MCF 10A (cell line): ENCODE measurements at regions not wholly inside any gene's neighbourhood (a gene's known extent, or its start where the extent isn't known, plus 50 kb on each side); places are given as distances from the start of the nearest gene placed in this dataset.

Experiments
- BruUV-seq: library from RNA; stranded (reverse); fragments of 400-500 nt; replicated peaks from 2 replicates; lab custom pipeline; 2021; lab: Mats Ljungman, UMichigan
- CTCF ChIA-PET: fragments of 300-600 bp; sonication (Branson Sonifier 250); formaldehyde crosslinking; extraction: SDS; loops from one replicate; lab custom pipeline; 2021; ENCODE audit warnings: antibody characterized with exemption, inconsistent platforms; lab: Yijun Ruan, JAX
- POLR2A ChIA-PET: fragments of 300-600, 350-650 bp; sonication (Branson Sonifier 250); formaldehyde crosslinking; extraction: SDS; loops from one replicate; lab custom pipeline; 2020; ENCODE audit warnings: antibody characterized with exemption, inconsistent platforms; lab: Yijun Ruan, JAX
- DNase-seq: peaks from one replicate; pipeline ENCODE4 v3.0.0-alpha.2; 2018; ENCODE audit not compliant: unreplicated experiment
- H3K27ac Mint-ChIP-seq: one replicate; pipeline ENCODE4 v1.8.0; 2022; ENCODE audit warnings: mild to moderate bottlenecking, low read depth, mixed read lengths; ENCODE audit not compliant: unreplicated experiment
- H3K27me3 Mint-ChIP-seq: one replicate; pipeline ENCODE4 v1.8.0; 2022; ENCODE audit warnings: mixed read lengths; ENCODE audit not compliant: insufficient read depth, unreplicated experiment
- H3K36me3 Mint-ChIP-seq: one replicate; pipeline ENCODE4 v1.8.0; 2022; ENCODE audit warnings: mild to moderate bottlenecking, moderate library complexity, mixed read lengths; ENCODE audit not compliant: insufficient read depth, unreplicated experiment
- H3K4me1 Mint-ChIP-seq: one replicate; pipeline ENCODE4 v1.8.0; 2022; ENCODE audit warnings: mixed read lengths; ENCODE audit not compliant: insufficient read depth, unreplicated experiment
- H3K4me3 Mint-ChIP-seq: one replicate; pipeline ENCODE4 v1.8.0; 2022; ENCODE audit warnings: mild to moderate bottlenecking, moderate library complexity, mixed read lengths; ENCODE audit not compliant: unreplicated experiment
- H3K9me3 Mint-ChIP-seq: one replicate; pipeline ENCODE4 v1.8.0; 2022; ENCODE audit warnings: mixed read lengths; ENCODE audit not compliant: unreplicated experiment
- CTCF ChIP-seq: fragments of 200-600 bp; IDR thresholded peaks from one replicate; pipeline ENCODE4 v1.8.0; 2022; ENCODE audit warnings: antibody characterized with exemption, mild to moderate bottlenecking; ENCODE audit not compliant: unreplicated experiment
- intact Hi-C: fragments of 100-400 bp; cut with micrococcal nuclease; formaldehyde crosslinking; loops from 2 replicates; pipeline ENCODE4 v1.14.1; 2022

DNA sequence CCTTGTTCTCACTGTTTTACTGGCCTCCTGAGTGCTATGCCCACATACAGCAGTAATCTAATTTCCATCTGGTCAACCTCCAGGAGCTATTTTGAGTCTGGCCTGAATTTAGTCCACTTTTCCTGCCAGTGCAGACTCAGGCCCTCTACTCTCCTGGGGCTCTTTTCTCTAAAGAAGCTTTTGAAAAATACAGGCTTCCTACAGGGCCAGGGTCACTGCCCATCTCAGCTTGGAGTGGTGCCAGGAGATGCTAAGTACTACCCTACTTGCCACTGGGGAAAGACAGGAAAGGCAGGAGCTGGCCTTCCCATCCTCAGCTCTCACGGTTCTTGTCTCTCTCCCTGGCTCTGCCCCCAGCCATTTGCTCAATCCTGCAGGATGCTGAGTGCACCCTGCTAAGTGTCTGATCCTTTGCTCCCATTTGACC is 101.7 kb upstream of the SERP2 start:
- no peak for DNase-seq
- H3K4me3 Mint-ChIP-seq, result no peak overlapping the region
- intact Hi-C loops, result no loop called here
- no peak for TF ChIP-seq CTCF
- H3K9me3 Mint-ChIP-seq, result no peaks in the 10 kb centered on the region
- BruUV-seq, result no TSS peak
- H3K27ac Mint-ChIP-seq, result peak overlapping the region; percentile 97
- no peaks in the 10 kb centered on the region for H3K27me3 Mint-ChIP-seq
- POLR2A ChIA-PET, result interaction anchor here (1.8 to 4.9 kb wide), 5 partner anchors 28 to 163 kb away, joined by 7 to 82 read pairs (median 14); no protein-coding TSS in a partner anchor
- CTCF ChIA-PET, result interaction anchor here (0.6 to 1.3 kb wide), 2 partner anchors 9 to 19 kb away, joined by 3 to 7 read pairs; no protein-coding TSS in a partner anchor
- H3K36me3 Mint-ChIP-seq, result peaks cover 12% of the 10 kb centered on the region
- H3K4me1 Mint-ChIP-seq, result peaks cover 62% of the 10 kb centered on the region

DNA sequence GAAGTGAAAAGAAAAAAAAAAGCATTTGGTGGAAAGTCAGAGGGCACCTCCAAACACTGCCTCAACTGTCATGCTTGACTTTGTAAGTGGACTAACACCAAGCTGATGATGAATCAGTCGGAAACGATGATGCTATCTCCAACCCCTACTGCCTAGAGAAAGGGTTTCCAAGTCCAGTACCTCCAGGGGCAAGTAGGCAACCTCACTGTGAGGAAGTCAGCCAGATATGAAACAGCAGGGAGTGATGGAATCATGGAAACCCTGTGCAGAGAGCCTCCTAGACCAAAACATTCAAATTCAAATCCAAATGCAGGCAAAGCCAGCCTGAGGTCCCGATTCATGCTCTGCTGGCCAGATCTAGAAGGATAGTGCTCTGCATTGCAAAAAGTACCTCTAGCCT is 100.9 kb upstream of the SERP2 start:
- intact Hi-C loops, result no loop called here
- no peaks in the 10 kb centered on the region for H3K27me3 Mint-ChIP-seq
- POLR2A ChIA-PET, result interaction anchor here (0.6 to 4.9 kb wide), 4 partner anchors 36 to 166 kb away, joined by 3 to 82 read pairs (median 12); no protein-coding TSS in a partner anchor
- H3K4me1 Mint-ChIP-seq, result peaks cover 54% of the 10 kb centered on the region
- peaks cover 7% of the 10 kb centered on the region for H3K36me3 Mint-ChIP-seq
- no peak overlapping the region for H3K4me3 Mint-ChIP-seq
- H3K27ac Mint-ChIP-seq, result peak overlapping the region; percentile 97
- H3K9me3 Mint-ChIP-seq, result no peaks in the 10 kb centered on the region
- TF ChIP-seq CTCF, result no peak
- BruUV-seq, result no TSS peak
- CTCF ChIA-PET, result interaction anchor here (0.6 to 2.1 kb wide), 4 partner anchors 10 to 229 kb away, joined by 3 to 7 read pairs (median 4); no protein-coding TSS in a partner anchor
- DNase-seq, result no peak

DNA sequence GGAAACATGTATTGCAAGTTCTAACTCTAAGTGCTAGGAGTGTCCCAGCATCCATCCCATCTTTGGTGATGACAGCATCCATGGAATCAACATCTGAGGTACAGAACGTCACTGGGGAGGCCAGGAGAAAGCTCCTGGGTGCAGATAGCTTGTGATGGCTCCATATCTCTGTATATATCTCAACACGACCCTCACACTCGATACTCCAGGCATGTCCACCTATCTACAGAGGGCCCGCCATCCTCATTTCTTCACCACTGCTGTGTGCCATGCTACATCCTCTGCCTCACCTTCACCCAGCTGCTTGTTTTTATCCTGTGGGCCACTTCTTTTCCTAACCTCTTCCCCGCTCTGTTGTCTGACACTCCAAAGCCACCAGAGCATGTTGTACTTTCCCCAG is 100.4 kb upstream of the SERP2 start:
- POLR2A ChIA-PET, result interaction anchor here (0.5 to 4.9 kb wide), 9 partner anchors 27 to 166 kb away, joined by 3 to 82 read pairs (median 9); no protein-coding TSS in a partner anchor
- no peak for TF ChIP-seq CTCF
- no peak overlapping the region for H3K27ac Mint-ChIP-seq
- H3K4me3 Mint-ChIP-seq, result no peak overlapping the region
- CTCF ChIA-PET, result interaction anchor here (2.1 kb wide), 1 partner anchor 30 kb away, joined by 4 read pairs; no protein-coding TSS in a partner anchor
- H3K27me3 Mint-ChIP-seq, result no peaks in the 10 kb centered on the region
- peaks cover 49% of the 10 kb centered on the region for H3K4me1 Mint-ChIP-seq
- BruUV-seq, result no TSS peak
- H3K36me3 Mint-ChIP-seq, result peaks cover 7% of the 10 kb centered on the region
- DNase-seq, result no peak
- intact Hi-C loops, result no loop called here
- H3K9me3 Mint-ChIP-seq, result no peaks in the 10 kb centered on the region

- intact Hi-C loops, result no loop called here
- ChIA-PET CTCF (interaction anchor here (0.6 to 2.1 kb wide), 3 partner anchors 13 to 31 kb away, joined by 3 to 5 read pairs (median 4); no protein-coding TSS in a partner anchor), POLR2A (interaction anchor here (0.5 to 4.9 kb wide), 14 partner anchors 13 to 163 kb away, joined by 3 to 82 read pairs (median 6); no protein-coding TSS in a partner anchor)
- Mint-ChIP-seq H3K36me3 (peaks cover 7% of the 10 kb centered on the region), H3K9me3 (no peaks in the 10 kb centered on the region), H3K4me1 (peaks cover 41% of the 10 kb centered on the region), H3K4me3 (peak overlapping the region; percentile 60), H3K27ac (peak overlapping the region; percentile 94), H3K27me3 (no peaks in the 10 kb centered on the region)
- no peak for TF ChIP-seq CTCF
- BruUV-seq, result TSS peak; percentile 72
- DNase-seq, result peak; percentile 66
These were observed 99.4 kb upstream of the SERP2 start for GRCh38 chr13:44273991-44274770.
